GM23338 (cell line): ENCODE measurements at regions not wholly inside any gene's neighbourhood (a gene's known extent, or its start where the extent isn't known, plus 50 kb on each side); places are given as distances from the start of the nearest gene placed in this dataset.

Experiments
- CREB1 ChIP-seq: fragments of 250-450 bp; sonication (Bioruptor Pico); IDR thresholded peaks from 2 replicates; pipeline ENCODE4 v1.5.0; 2020; ENCODE audit warnings: low read depth, mild to moderate bottlenecking, moderate library complexity
- CTCF ChIP-seq, 2 experiments: fragments of 200-600 bp in 1 of 2; sonication (generic) in 1 of 2; conservative IDR thresholded peaks; 2 replicates each; pipeline versions ENCODE4 v1.5.1 to v1.6.1; 2016 to 2017; ENCODE audit warnings: antibody characterized with exemption in 2 of 2, low read depth in 2 of 2, mild to moderate bottlenecking in 2 of 2, moderate library complexity in 1 of 2
- ETS1 ChIP-seq: IDR thresholded peaks from 2 replicates; pipeline ENCODE4 v1.6.1; 2016; ENCODE audit warnings: antibody characterized with exemption
- EZH2 ChIP-seq: fragments of 200-600 bp; sonication (generic); IDR thresholded peaks from one replicate; pipeline ENCODE4 v1.8.0; 2017; ENCODE audit warnings: antibody characterized with exemption, mild to moderate bottlenecking, low read depth; ENCODE audit not compliant: unreplicated experiment
- EZH2phosphoT487 ChIP-seq: fragments of 200-600 bp; sonication (generic); IDR thresholded peaks from one replicate; pipeline ENCODE4 v1.8.1; 2018; ENCODE audit warnings: antibody characterized with exemption; ENCODE audit not compliant: unreplicated experiment
- NANOG ChIP-seq: IDR thresholded peaks from 2 replicates; pipeline ENCODE4 v1.6.1; 2016; ENCODE audit warnings: antibody characterized with exemption, borderline replicate concordance
- POLR2AphosphoS5 ChIP-seq: IDR thresholded peaks from 2 replicates; pipeline ENCODE4 v1.6.1; 2016; ENCODE audit warnings: antibody characterized with exemption, low read depth
- REST ChIP-seq: IDR thresholded peaks from one replicate; pipeline ENCODE4 v1.6.1; 2018; ENCODE audit warnings: antibody characterized with exemption; ENCODE audit not compliant: unreplicated experiment

GRCh38 chr5:1718669-1719068, 81.0 kb downstream of the MRPL36 start:
- TF ChIP-seq CTCF (conservative IDR thresholded peaks at IDR 0.05; ENCODE audit: low read depth in 2 of 2), result no peak
- no peak for TF ChIP-seq EZH2
- no peak for TF ChIP-seq REST
- TF ChIP-seq POLR2AphosphoS5, result no peak
- no peak for TF ChIP-seq EZH2phosphoT487
- TF ChIP-seq NANOG, result no peak
- TF ChIP-seq CREB1 (CRISPR knock-in tag), result no peak
- TF ChIP-seq ETS1, result no peak
